Natural killer cell treated with Interleukin-12 subunit alpha and Interleukin-12 subunit beta and Interleukin-15 and Interleukin-18, amount 100 ng/mL, for 72 hours (primary cell): ENCODE measurements at regions not wholly inside any gene's neighbourhood (a gene's known extent, or its start where the extent isn't known, plus 50 kb on each side); places are given as distances from the start of the nearest gene placed in this dataset.

ENCODE experiments used
- ATAC-seq, 2 donors: fragments of 150-1000 bp; cut with Tn5 transposase in 1 of 2; sonication (Bioruptor Pico), chemical (Tn5 transposase) in 1 of 2; 2 replicates each; pipeline ENCODE4 v1.10.0; 2021
- DNase-seq: peaks from one replicate; pipeline ENCODE4 v3.0.0; 2022; ENCODE audit warnings: low spot score
- H3K27ac Mint-ChIP-seq, 2 donors: 1 replicate in 1 of 2; 2 replicates in 1 of 2; pipeline ENCODE4 v1.8.0; 2022; ENCODE audit warnings: mixed read lengths in 2 of 2, mild to moderate bottlenecking in 1 of 2, moderate library complexity in 1 of 2
- H3K27me3 Mint-ChIP-seq, 2 donors: 1 replicate in 1 of 2; 2 replicates in 1 of 2; pipeline ENCODE4 v1.8.0; 2022; ENCODE audit warnings: mixed read lengths in 2 of 2
- H3K36me3 Mint-ChIP-seq: one replicate; pipeline ENCODE4 v1.8.0; 2022; ENCODE audit warnings: mixed read lengths
- H3K4me1 Mint-ChIP-seq, 2 donors: 1 replicate in 1 of 2; 2 replicates in 1 of 2; pipeline ENCODE4 v1.8.0; 2022; ENCODE audit warnings: low read depth in 2 of 2, mixed read lengths in 2 of 2, mild to moderate bottlenecking in 1 of 2
- H3K4me3 Mint-ChIP-seq: one replicate; pipeline ENCODE4 v1.8.0; 2022; ENCODE audit warnings: mixed read lengths
- H3K9me3 Mint-ChIP-seq: 2 replicates; pipeline ENCODE4 v1.8.0; 2022; ENCODE audit warnings: mixed read lengths

GRCh38 chr2:120463527-120463926, 117.6 kb downstream of the INHBB start:
- H3K36me3 Mint-ChIP-seq = no peaks in the 10 kb centered on the region
- no peaks in the 10 kb centered on the region for H3K4me1 Mint-ChIP-seq
- H3K27me3 Mint-ChIP-seq = peaks cover 0 to 2% of the 10 kb centered on the region in 2 donors
- ATAC-seq = peak in 1 of 2 donors; percentile 5
- H3K4me3 Mint-ChIP-seq = no peak overlapping the region
- H3K27ac Mint-ChIP-seq = no peak overlapping the region
- DNase-seq = no peak
- no peaks in the 10 kb centered on the region for H3K9me3 Mint-ChIP-seq

GRCh38 chr2:120463996-120464395, 118.1 kb downstream of the INHBB start:
- Mint-ChIP-seq H3K9me3 (no peaks in the 10 kb centered on the region), H3K27ac (no peak overlapping the region), H3K27me3 (peaks cover 0 to 4% of the 10 kb centered on the region in 2 donors), H3K36me3 (no peaks in the 10 kb centered on the region), H3K4me1 (no peaks in the 10 kb centered on the region), H3K4me3 (no peak overlapping the region)
- ATAC-seq (no peak), DNase-seq (no peak)

- Mint-ChIP-seq H3K27me3 (peaks cover 0 to 4% of the 10 kb centered on the region in 2 donors), H3K9me3 (no peaks in the 10 kb centered on the region), H3K4me1 (no peaks in the 10 kb centered on the region), H3K36me3 (no peaks in the 10 kb centered on the region), H3K27ac (no peak overlapping the region), H3K4me3 (no peak overlapping the region)
- DNase-seq (no peak), ATAC-seq (peak in 1 of 2 donors; percentile 25)
These were observed 118.6 kb downstream of the INHBB start for GRCh38 chr2:120464448-120464931.

- Mint-ChIP-seq H3K27ac (no peak overlapping the region), H3K9me3 (no peaks in the 10 kb centered on the region), H3K4me1 (no peaks in the 10 kb centered on the region), H3K36me3 (no peaks in the 10 kb centered on the region), H3K4me3 (no peak overlapping the region), H3K27me3 (peaks cover 0 to 2% of the 10 kb centered on the region in 2 donors)
- DNase-seq (no peak), ATAC-seq (peak in 1 of 2 donors; percentile 19)
These were observed 119.2 kb downstream of the INHBB start for GRCh38 chr2:120465012-120465700.

GRCh38 chr2:120465701-120465988, 119.7 kb downstream of the INHBB start:
- H3K27me3 Mint-ChIP-seq = peaks cover 0 to 2% of the 10 kb centered on the region in 2 donors
- DNase-seq (no peak), ATAC-seq (no peak)
- H3K9me3 Mint-ChIP-seq = no peaks in the 10 kb centered on the region
- H3K4me1 Mint-ChIP-seq = no peaks in the 10 kb centered on the region
- no peak overlapping the region for H3K27ac Mint-ChIP-seq
- H3K4me3 Mint-ChIP-seq = no peak overlapping the region
- H3K36me3 Mint-ChIP-seq = no peaks in the 10 kb centered on the region

- H3K9me3 Mint-ChIP-seq = no peaks in the 10 kb centered on the region
- no peak for ATAC-seq
- peak; percentile 29 for DNase-seq
- H3K27me3 Mint-ChIP-seq = peaks cover 0 to 2% of the 10 kb centered on the region in 2 donors
- no peak overlapping the region for H3K27ac Mint-ChIP-seq
- no peak overlapping the region for H3K4me3 Mint-ChIP-seq
- H3K36me3 Mint-ChIP-seq = no peaks in the 10 kb centered on the region
- H3K4me1 Mint-ChIP-seq = no peaks in the 10 kb centered on the region
These were observed 120.2 kb downstream of the INHBB start for GRCh38 chr2:120465989-120466703.

- Mint-ChIP-seq H3K36me3 (no peaks in the 10 kb centered on the region), H3K27ac (no peak overlapping the region), H3K4me3 (no peak overlapping the region), H3K27me3 (peaks cover 0 to 2% of the 10 kb centered on the region in 2 donors), H3K4me1 (no peaks in the 10 kb centered on the region), H3K9me3 (no peaks in the 10 kb centered on the region)
- peak; percentile 15 for DNase-seq
- ATAC-seq = no peak
These were observed 120.7 kb downstream of the INHBB start for GRCh38 chr2:120466704-120467054.

GRCh38 chr2:120468136-120468535, 122.2 kb downstream of the INHBB start:
- no peak overlapping the region for H3K4me3 Mint-ChIP-seq
- H3K36me3 Mint-ChIP-seq = no peaks in the 10 kb centered on the region
- no peaks in the 10 kb centered on the region for H3K4me1 Mint-ChIP-seq
- no peak for ATAC-seq
- DNase-seq = peak; percentile 41
- peaks cover 0 to 4% of the 10 kb centered on the region in 2 donors for H3K27me3 Mint-ChIP-seq
- no peaks in the 10 kb centered on the region for H3K9me3 Mint-ChIP-seq
- H3K27ac Mint-ChIP-seq = no peak overlapping the region

GRCh38 chr2:120469426-120469825, 123.5 kb downstream of the INHBB start:
- H3K4me1 Mint-ChIP-seq = no peaks in the 10 kb centered on the region
- H3K4me3 Mint-ChIP-seq = no peak overlapping the region
- DNase-seq (no peak), ATAC-seq (no peak)
- H3K27ac Mint-ChIP-seq = no peak overlapping the region
- H3K36me3 Mint-ChIP-seq = no peaks in the 10 kb centered on the region
- H3K27me3 Mint-ChIP-seq = peaks cover 0 to 4% of the 10 kb centered on the region in 2 donors
- no peaks in the 10 kb centered on the region for H3K9me3 Mint-ChIP-seq

- H3K4me1 Mint-ChIP-seq = no peaks in the 10 kb centered on the region
- peaks cover 0 to 4% of the 10 kb centered on the region in 2 donors for H3K27me3 Mint-ChIP-seq
- no peak overlapping the region for H3K4me3 Mint-ChIP-seq
- H3K9me3 Mint-ChIP-seq = no peaks in the 10 kb centered on the region
- no peaks in the 10 kb centered on the region for H3K36me3 Mint-ChIP-seq
- H3K27ac Mint-ChIP-seq = no peak overlapping the region
- no peak for DNase-seq
- ATAC-seq = peak in 1 of 2 donors; percentile 5
These were observed 124.4 kb downstream of the INHBB start for GRCh38 chr2:120470041-120470965.

GRCh38 chr2:120471166-120471565, 125.2 kb downstream of the INHBB start:
- Mint-ChIP-seq H3K27ac (no peak overlapping the region), H3K27me3 (peaks cover 0 to 4% of the 10 kb centered on the region in 2 donors), H3K4me1 (no peaks in the 10 kb centered on the region), H3K36me3 (no peaks in the 10 kb centered on the region), H3K9me3 (no peaks in the 10 kb centered on the region), H3K4me3 (no peak overlapping the region)
- ATAC-seq = no peak
- no peak for DNase-seq

- Mint-ChIP-seq H3K9me3 (no peaks in the 10 kb centered on the region), H3K36me3 (no peaks in the 10 kb centered on the region), H3K4me1 (no peaks in the 10 kb centered on the region), H3K4me3 (no peak overlapping the region), H3K27ac (no peak overlapping the region), H3K27me3 (peaks cover 0 to 4% of the 10 kb centered on the region in 2 donors)
- ATAC-seq (no peak), DNase-seq (no peak)
These were observed 126.1 kb downstream of the INHBB start for GRCh38 chr2:120472031-120472430.

- no peak for DNase-seq
- Mint-ChIP-seq H3K27me3 (peaks cover 0 to 4% of the 10 kb centered on the region in 2 donors), H3K27ac (no peak overlapping the region), H3K9me3 (no peaks in the 10 kb centered on the region), H3K36me3 (no peaks in the 10 kb centered on the region), H3K4me1 (no peaks in the 10 kb centered on the region), H3K4me3 (no peak overlapping the region)
- no peak for ATAC-seq
These were observed 127.0 kb downstream of the INHBB start for GRCh38 chr2:120472891-120473309.
